ENCODE measurements at regions not wholly inside any gene's neighbourhood (a gene's known extent, or its start where the extent isn't known, plus 50 kb on each side); places are given as distances from the start of the nearest gene placed in this dataset.

GRCh38 chrY:8715226-8715625 is 622.0 kb upstream of the TSPY4 start:
- H3K4me2 ChIP-seq (ENCODE audit: low read depth, low read length), result no peak overlapping the region
- WGBS (ENCODE audit: low lambda C conversion rate), result no CpG with 5 or more reads among the region's 3 CpGs
- in situ Hi-C loops (cut with HindIII; ENCODE audit: extremely low pct_ligation_motif_present, low pct_unique_long_range_greater_than_20kb) (no loop called here), intact Hi-C loops (cut with micrococcal nuclease; ENCODE audit: unreplicated experiment) (no loop called here)
- ATAC-seq (no peak), FAIRE-seq (no peak), DNase-seq (ENCODE audit: low spot score) (no peak)
- H4K20me1 ChIP-seq (ENCODE audit: insufficient read depth, low read length), result no peaks in the 10 kb centered on the region
- ChIA-PET POLR2A (no interaction called here), CTCF (ENCODE audit: low intra/inter-chr PET ratio, low total read pairs) (no interaction called here)
- no peaks in the 10 kb centered on the region for H3K79me2 ChIP-seq (ENCODE audit: insufficient read depth, low read length)
- no peaks in the 10 kb centered on the region; the same call in 1 of the 2 replicates for H3K9me3 ChIP-seq (ENCODE audit: low read length)
- no peaks in the 10 kb centered on the region for H3K27me3 ChIP-seq (ENCODE audit: control insufficient read depth in 1 of 2, insufficient read depth in 2 of 2, low read length in 2 of 2)
- H3K27ac ChIP-seq (ENCODE audit: extremely low read length, insufficient read depth, low read length), result no peak overlapping the region
- H2AFZ ChIP-seq (ENCODE audit: low read length), result no peak overlapping the region
- H3K36me3 ChIP-seq (replicated peaks in 1 of 2; ENCODE audit: control insufficient read depth in 1 of 2, insufficient read depth in 2 of 2, low read length in 2 of 2), result no peaks in the 10 kb centered on the region
- no TSS peak for BruUV-seq (replicated peaks)
- no peak overlapping the region for H3K9ac ChIP-seq (ENCODE audit: insufficient read depth, low read depth, low read length)
- H3K4me1 ChIP-seq (ENCODE audit: insufficient read depth, low read length), result no peaks in the 10 kb centered on the region
- no peak overlapping the region for H3K4me3 ChIP-seq (replicated peaks in 1 of 3; ENCODE audit: insufficient read depth in 1 of 3, low read depth in 2 of 3, low read length in 3 of 3)
- TF ChIP-seq CBX2 (IDR thresholded peaks at IDR 0.05; ENCODE audit: low read depth, low read length) (no peak), CBX2 (CRISPR knock-in tag; IDR thresholded peaks at IDR 0.05; ENCODE audit: low read depth) (no peak), RERE (CRISPR knock-in tag; IDR thresholded peaks at IDR 0.05; ENCODE audit: low read depth) (no peak), ZNF772 (CRISPR knock-in tag; IDR thresholded peaks at IDR 0.05) (no peak), ZNF101 (CRISPR knock-in tag; IDR thresholded peaks at IDR 0.05; ENCODE audit: borderline replicate concordance, low read depth) (no peak), ZNF878 (CRISPR knock-in tag; IDR thresholded peaks at IDR 0.05) (no peak), ATF4 (CRISPR knock-in tag; IDR thresholded peaks at IDR 0.05) (no peak), ZNF740 (CRISPR knock-in tag; IDR thresholded peaks at IDR 0.05) (no peak), ZNF343 (CRISPR knock-in tag; IDR thresholded peaks at IDR 0.05) (no peak), CTCF (CRISPR knock-in tag; IDR thresholded peaks at IDR 0.05) (no peak), ZNF446 (CRISPR knock-in tag; IDR thresholded peaks at IDR 0.05) (no peak), IRF9 (CRISPR knock-in tag; IDR thresholded peaks at IDR 0.05; ENCODE audit: borderline replicate concordance) (no peak), HNRNPK (IDR thresholded peaks at IDR 0.05; ENCODE audit: low read depth, low read length, poor library complexity, severe bottlenecking) (no peak), ATF7 (IDR thresholded peaks at IDR 0.05) (no peak), ATF7 (CRISPR knock-in tag; IDR thresholded peaks at IDR 0.05) (no peak)

Data from HepG2 (cell line).